H9 (cell line): ENCODE measurements at regions not wholly inside any gene's neighbourhood (a gene's known extent, or its start where the extent isn't known, plus 50 kb on each side); places are given as distances from the start of the nearest gene placed in this dataset.

Experiments used
- DNase-seq: peaks from one replicate; pipeline ENCODE4 v3.0.0-alpha.2; 2017
- H2AFZ ChIP-seq: one replicate; pipeline ENCODE4 v1.6.1; 2013; ENCODE audit warnings: mild to moderate bottlenecking, low read length, control low read depth, moderate library complexity
- H2AK5ac ChIP-seq: 2 replicates; pipeline ENCODE4 v1.6.1; 2013; ENCODE audit warnings: low read length, control low read depth, mixed read lengths; ENCODE audit not compliant: insufficient read length
- H2BK120ac ChIP-seq: one replicate; pipeline ENCODE4 v1.6.1; 2013; ENCODE audit warnings: low read depth, mild to moderate bottlenecking, low read length, control low read depth, inconsistent platforms; ENCODE audit not compliant: poor library complexity, severe bottlenecking
- H2BK12ac ChIP-seq: 2 replicates; pipeline ENCODE4 v1.6.1; 2013; ENCODE audit warnings: low read length, control low read depth, mixed read lengths, low read depth; ENCODE audit not compliant: insufficient read length
- H2BK15ac ChIP-seq: 2 replicates; pipeline ENCODE4 v1.6.1; 2013; ENCODE audit warnings: low read depth, low read length, control low read depth
- H2BK20ac ChIP-seq: one replicate; pipeline ENCODE4 v1.6.1; 2013; ENCODE audit warnings: low read depth, mild to moderate bottlenecking, low read length, control low read depth, inconsistent platforms; ENCODE audit not compliant: poor library complexity, severe bottlenecking
- H2BK5ac ChIP-seq: 2 replicates; pipeline ENCODE4 v1.6.1; 2013; ENCODE audit warnings: low read length, control low read depth, mixed read lengths; ENCODE audit not compliant: insufficient read length
- H3K14ac ChIP-seq: 2 replicates; pipeline ENCODE4 v1.6.1; 2013; ENCODE audit warnings: low read length, control low read depth; ENCODE audit not compliant: insufficient read depth
- H3K18ac ChIP-seq: 2 replicates; pipeline ENCODE4 v1.6.1; 2013; ENCODE audit warnings: low read depth, mild to moderate bottlenecking, mixed read lengths, low read length, control low read depth; ENCODE audit not compliant: insufficient read length
- H3K23ac ChIP-seq: 2 replicates; pipeline ENCODE4 v1.6.1; 2013; ENCODE audit warnings: low read length, control low read depth, mixed read lengths, low read depth; ENCODE audit not compliant: insufficient read length
- H3K23me2 ChIP-seq: 2 replicates; pipeline ENCODE4 v1.6.1; 2013; ENCODE audit warnings: low read depth, mild to moderate bottlenecking, mixed read lengths, low read length, control low read depth; ENCODE audit not compliant: insufficient read length, poor library complexity, severe bottlenecking
- H3K27ac ChIP-seq: 2 replicates; pipeline ENCODE4 v1.5.1; 2013; ENCODE audit warnings: low read length, control low read depth, mixed read lengths, low read depth; ENCODE audit not compliant: insufficient read length
- H3K27me3 ChIP-seq: 2 replicates; pipeline ENCODE4 v1.6.1; 2013; ENCODE audit warnings: low read length, control low read depth, inconsistent platforms; ENCODE audit not compliant: insufficient read depth
- H3K4ac ChIP-seq: 2 replicates; pipeline ENCODE4 v1.6.1; 2013; ENCODE audit warnings: low read depth, mild to moderate bottlenecking, control low read depth, inconsistent platforms, low read length, moderate library complexity
- H3K4me1 ChIP-seq: 2 replicates; pipeline ENCODE4 v1.6.1; 2013; ENCODE audit warnings: low read length, control low read depth, inconsistent platforms; ENCODE audit not compliant: insufficient read depth
- H3K4me2 ChIP-seq: 2 replicates; pipeline ENCODE4 v1.6.1; 2013; ENCODE audit warnings: low read length, control low read depth, mixed read lengths; ENCODE audit not compliant: insufficient read length, insufficient read depth
- H3K56ac ChIP-seq: 2 replicates; pipeline ENCODE4 v1.6.1; 2013; ENCODE audit warnings: low read depth, mild to moderate bottlenecking, mixed read lengths, low read length, control low read depth; ENCODE audit not compliant: insufficient read length
- H3K79me1 ChIP-seq: 2 replicates; pipeline ENCODE4 v1.6.1; 2013; ENCODE audit warnings: low read depth, mild to moderate bottlenecking, moderate library complexity, low read length, control low read depth, inconsistent platforms; ENCODE audit not compliant: insufficient read depth, poor library complexity, severe bottlenecking
- H3K79me2 ChIP-seq: 2 replicates; pipeline ENCODE4 v1.6.1; 2013; ENCODE audit warnings: low read length, control low read depth, inconsistent platforms; ENCODE audit not compliant: insufficient read depth
- H3K9ac ChIP-seq: 2 replicates; pipeline ENCODE4 v1.6.1; 2013; ENCODE audit warnings: low read length, control low read depth, mixed read lengths; ENCODE audit not compliant: insufficient read length; ENCODE audit errors: extremely low read depth
- H3K9me3 ChIP-seq: one replicate; pipeline ENCODE4 v1.6.1; 2013; ENCODE audit warnings: low read depth, low read length, inconsistent platforms; ENCODE audit not compliant: control insufficient read depth
- H3T11ph ChIP-seq: one replicate; pipeline ENCODE4 v1.6.1; 2013; ENCODE audit warnings: mild to moderate bottlenecking, low read length, control low read depth, inconsistent platforms
- H4K20me1 ChIP-seq: one replicate; pipeline ENCODE4 v1.6.1; 2013; ENCODE audit not compliant: control insufficient read depth, insufficient read length, insufficient read depth
- H4K5ac ChIP-seq: 2 replicates; pipeline ENCODE4 v1.6.1; 2013; ENCODE audit warnings: low read depth, mild to moderate bottlenecking, mixed read lengths, low read length, control low read depth; ENCODE audit not compliant: insufficient read length
- H4K8ac ChIP-seq: replicated peaks from 2 replicates; pipeline ENCODE4 v1.6.1; 2013; ENCODE audit warnings: low read length, control low read depth, mixed read lengths, low read depth; ENCODE audit not compliant: insufficient read length
- H4K91ac ChIP-seq: 2 replicates; pipeline ENCODE4 v1.6.1; 2013; ENCODE audit warnings: low read depth, mild to moderate bottlenecking, moderate library complexity, mixed read lengths, low read length, control low read depth; ENCODE audit not compliant: insufficient read length
- H3K27ac Mint-ChIP-seq, 3 experiments: 2 replicates in 2 of 3; 3 replicates in 1 of 3; pipeline ENCODE4 v1.8.0; 2020 to 2021; ENCODE audit warnings: mixed read lengths in 3 of 3, mild to moderate bottlenecking in 1 of 3, moderate library complexity in 1 of 3
- H3K27me3 Mint-ChIP-seq: 2 replicates; pipeline ENCODE4 v1.8.0; 2021; ENCODE audit warnings: low read depth, mild to moderate bottlenecking, moderate library complexity, mixed read lengths
- H3K36me3 Mint-ChIP-seq, 3 experiments: 2 replicates in 2 of 3; 3 replicates in 1 of 3; pipeline ENCODE4 v1.8.0; 2020 to 2021; ENCODE audit warnings: low read depth in 3 of 3, mixed read lengths in 3 of 3; ENCODE audit not compliant: insufficient read depth in 1 of 3
- H3K4me1 Mint-ChIP-seq, 2 experiments: 2 replicates each; pipeline ENCODE4 v1.8.0; 2020; ENCODE audit warnings: mixed read lengths in 2 of 2
- H3K4me3 Mint-ChIP-seq, 2 experiments: 2 replicates in 1 of 2; 3 replicates in 1 of 2; pipeline ENCODE4 v1.8.0; 2020 to 2021; ENCODE audit warnings: mild to moderate bottlenecking in 2 of 2, mixed read lengths in 2 of 2, moderate library complexity in 1 of 2
- H3K9me3 Mint-ChIP-seq, 2 experiments: 2 replicates in 1 of 2; 3 replicates in 1 of 2; pipeline ENCODE4 v1.8.0; 2020; ENCODE audit warnings: mild to moderate bottlenecking in 2 of 2, mixed read lengths in 2 of 2, moderate library complexity in 1 of 2
- CTCF ChIP-seq: fragments of 200-600 bp; sonication (generic); conservative IDR thresholded peaks from 3 replicates; pipeline ENCODE4 v1.8.0; 2021; ENCODE audit warnings: antibody characterized with exemption, mild to moderate bottlenecking
- WGBS: extraction: QIAGEN DNeasy Blood & Tissue Kit; methylation state at CpG from one replicate; pipeline ENCODE4 v1.1.7; 2013; ENCODE audit warnings: missing lambda C conversion rate, low lambda C conversion rate, mixed read lengths; ENCODE audit not compliant: insufficient read length; ENCODE audit errors: extremely low coverage; 5-methylcytosine and 5-hydroxymethylcytosine counted together

- no peaks in the 10 kb centered on the region for H3K36me3 Mint-ChIP-seq
- Histone ChIP-seq H3K27ac (no peak overlapping the region), H3K18ac (no peak overlapping the region), H2BK120ac (no peak overlapping the region), H4K91ac (no peak overlapping the region), H2BK12ac (no peak overlapping the region), H3K14ac (no peak overlapping the region), H3K4me2 (no peak overlapping the region), H3K27me3 (no peaks in the 10 kb centered on the region), H3K4me1 (peaks cover 5% of the 10 kb centered on the region), H3T11ph (no peak overlapping the region), H4K5ac (no peak overlapping the region), H3K79me1 (no peaks in the 10 kb centered on the region), H2AK5ac (no peak overlapping the region), H3K79me2 (no peaks in the 10 kb centered on the region), H3K4ac (no peak overlapping the region), H4K20me1 (no peaks in the 10 kb centered on the region), H3K9me3 (no peaks in the 10 kb centered on the region), H3K23ac (no peak overlapping the region), H2AFZ (no peak overlapping the region), H3K56ac (no peak overlapping the region), H2BK5ac (no peak overlapping the region), H3K9ac (no peak overlapping the region), H2BK20ac (no peak overlapping the region), H3K23me2 (no peaks in the 10 kb centered on the region), H2BK15ac (no peak overlapping the region), H4K8ac (no peak overlapping the region)
- no peaks in the 10 kb centered on the region; the same call in 1 of the 2 replicates for H3K27me3 Mint-ChIP-seq
- no peak for TF ChIP-seq CTCF
- no peaks in the 10 kb centered on the region; a peak in 1 of 5 replicates for H3K9me3 Mint-ChIP-seq
- H3K27ac Mint-ChIP-seq, result no peak overlapping the region
- H3K4me3 Mint-ChIP-seq, result no peak overlapping the region
- DNase-seq, result no peak
- WGBS, result no CpG with 5 or more reads among the region's 4 CpGs
- H3K4me1 Mint-ChIP-seq, result peaks cover 30% of the 10 kb centered on the region in 2 experiments
Observed at GRCh38 chr14:22474730-22475351, 114.2 kb downstream of the DAD1 start.
